Nephron (organoid): ENCODE measurements at regions not wholly inside any gene's neighbourhood (a gene's known extent, or its start where the extent isn't known, plus 50 kb on each side); places are given as distances from the start of the nearest gene placed in this dataset.
"Not testable (repeated sequence)": the region's sequence is repeated elsewhere in the genome, so short reads cannot be mapped to it uniquely, and the experiment has no call there.

ENCODE experiments used
- H3K27ac Mint-ChIP-seq, 3 experiments: 2 replicates each; pipeline ENCODE4 v1.8.0; 2020; ENCODE audit warnings: mixed read lengths in 3 of 3, mild to moderate bottlenecking in 2 of 3, moderate library complexity in 1 of 3
- H3K27me3 Mint-ChIP-seq: 2 replicates; pipeline ENCODE4 v1.8.0; 2021; ENCODE audit warnings: low read depth, mild to moderate bottlenecking, moderate library complexity, mixed read lengths
- H3K36me3 Mint-ChIP-seq: 2 replicates; pipeline ENCODE4 v1.8.0; 2020; ENCODE audit warnings: low read depth, mixed read lengths
- H3K4me1 Mint-ChIP-seq: 2 replicates; pipeline ENCODE4 v1.8.0; 2020; ENCODE audit warnings: mixed read lengths
- H3K4me3 Mint-ChIP-seq, 3 experiments: 2 replicates each; pipeline ENCODE4 v1.8.0; 2020; ENCODE audit warnings: mild to moderate bottlenecking in 3 of 3, mixed read lengths in 3 of 3, moderate library complexity in 2 of 3
- H3K9me3 Mint-ChIP-seq: 2 replicates; pipeline ENCODE4 v1.8.0; 2020; ENCODE audit warnings: mixed read lengths
- TF ChIP-seq, protein P1 (sequence below), 3 experiments: fragments of 200-600 bp; sonication (generic); IDR thresholded peaks; one replicate each; pipeline ENCODE4 v1.5.0; 2021; ENCODE audit warnings: antibody characterized with exemption in 3 of 3; ENCODE audit not compliant: unreplicated experiment in 3 of 3

DNA sequence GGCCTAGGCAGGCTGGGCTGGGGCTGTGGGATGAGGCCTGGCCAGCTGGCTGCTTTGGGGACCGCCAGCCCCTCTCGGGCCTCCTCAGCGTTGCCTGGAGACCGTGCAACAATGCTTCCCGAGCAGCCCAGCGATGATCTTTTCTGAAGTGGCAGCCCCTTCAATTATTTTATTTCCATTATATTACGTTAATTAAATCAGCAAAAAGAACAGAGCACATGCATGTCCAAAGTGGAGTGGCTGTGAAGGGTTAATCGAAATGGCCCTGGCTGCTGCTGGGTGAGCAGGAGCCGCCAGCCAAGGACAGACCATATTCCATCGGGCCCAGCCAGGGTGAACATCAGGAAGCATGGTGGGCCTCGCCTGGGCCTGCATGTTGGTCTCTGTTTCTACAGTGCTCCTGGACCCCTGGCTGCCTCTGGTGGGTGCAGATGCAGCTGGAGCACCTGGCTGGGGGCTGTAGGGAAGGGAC lies 245.5 kb downstream of the MYCN start:
- Mint-ChIP-seq H3K4me3 (no peak overlapping the region), H3K9me3 (no peaks in the 10 kb centered on the region), H3K4me1 (peaks cover 24% of the 10 kb centered on the region), H3K27ac (no peak overlapping the region), H3K36me3 (no peaks in the 10 kb centered on the region), H3K27me3 (peaks cover 8% of the 10 kb centered on the region)
- TF ChIP-seq, protein P1, sequence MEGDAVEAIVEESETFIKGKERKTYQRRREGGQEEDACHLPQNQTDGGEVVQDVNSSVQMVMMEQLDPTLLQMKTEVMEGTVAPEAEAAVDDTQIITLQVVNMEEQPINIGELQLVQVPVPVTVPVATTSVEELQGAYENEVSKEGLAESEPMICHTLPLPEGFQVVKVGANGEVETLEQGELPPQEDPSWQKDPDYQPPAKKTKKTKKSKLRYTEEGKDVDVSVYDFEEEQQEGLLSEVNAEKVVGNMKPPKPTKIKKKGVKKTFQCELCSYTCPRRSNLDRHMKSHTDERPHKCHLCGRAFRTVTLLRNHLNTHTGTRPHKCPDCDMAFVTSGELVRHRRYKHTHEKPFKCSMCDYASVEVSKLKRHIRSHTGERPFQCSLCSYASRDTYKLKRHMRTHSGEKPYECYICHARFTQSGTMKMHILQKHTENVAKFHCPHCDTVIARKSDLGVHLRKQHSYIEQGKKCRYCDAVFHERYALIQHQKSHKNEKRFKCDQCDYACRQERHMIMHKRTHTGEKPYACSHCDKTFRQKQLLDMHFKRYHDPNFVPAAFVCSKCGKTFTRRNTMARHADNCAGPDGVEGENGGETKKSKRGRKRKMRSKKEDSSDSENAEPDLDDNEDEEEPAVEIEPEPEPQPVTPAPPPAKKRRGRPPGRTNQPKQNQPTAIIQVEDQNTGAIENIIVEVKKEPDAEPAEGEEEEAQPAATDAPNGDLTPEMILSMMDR (IDR thresholded peaks at IDR 0.05; ENCODE audit: unreplicated experiment in 3 of 3): no peak

DNA sequence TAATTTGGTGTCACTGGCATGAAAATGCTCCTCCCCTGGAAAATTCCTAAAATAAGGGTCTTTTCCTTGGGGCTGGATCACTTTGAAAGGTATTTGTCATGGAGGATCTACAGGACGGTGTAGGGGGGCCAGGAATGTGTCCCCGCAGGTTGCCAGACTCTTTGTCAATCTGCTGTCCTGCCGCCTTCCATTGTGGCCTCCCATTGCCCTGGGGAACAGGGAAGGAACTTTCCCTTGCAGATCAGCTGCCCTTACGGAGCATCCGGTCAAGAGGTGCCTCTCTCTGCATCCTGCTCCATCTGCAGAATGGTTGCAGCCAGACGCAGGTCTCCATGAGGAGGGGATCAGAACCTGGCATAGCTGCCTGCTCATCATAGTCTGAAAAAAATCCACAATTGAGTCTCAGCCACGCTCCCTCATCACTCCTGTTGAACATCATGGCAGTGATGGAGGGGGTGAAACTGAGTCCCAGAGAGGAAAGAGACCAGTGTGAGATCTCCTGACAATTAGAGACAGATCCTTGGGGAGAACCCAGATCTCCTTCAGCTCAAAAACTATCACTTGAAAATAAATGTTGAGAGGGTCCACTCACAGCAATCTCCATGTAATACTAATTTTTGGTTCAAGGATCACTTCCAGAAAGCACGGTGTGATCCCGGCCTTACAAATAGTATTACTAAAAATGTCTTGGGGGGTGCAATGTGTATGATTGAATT lies 244.8 kb downstream of the MYCN start:
- H3K27me3 Mint-ChIP-seq: peaks cover 4% of the 10 kb centered on the region
- no peak overlapping the region for H3K4me3 Mint-ChIP-seq
- TF ChIP-seq, protein P1 (IDR thresholded peaks at IDR 0.05; ENCODE audit: unreplicated experiment in 3 of 3): no peak
- H3K4me1 Mint-ChIP-seq: peaks cover 26% of the 10 kb centered on the region
- H3K27ac Mint-ChIP-seq: no peak overlapping the region
- no peaks in the 10 kb centered on the region for H3K9me3 Mint-ChIP-seq
- H3K36me3 Mint-ChIP-seq: no peaks in the 10 kb centered on the region

DNA sequence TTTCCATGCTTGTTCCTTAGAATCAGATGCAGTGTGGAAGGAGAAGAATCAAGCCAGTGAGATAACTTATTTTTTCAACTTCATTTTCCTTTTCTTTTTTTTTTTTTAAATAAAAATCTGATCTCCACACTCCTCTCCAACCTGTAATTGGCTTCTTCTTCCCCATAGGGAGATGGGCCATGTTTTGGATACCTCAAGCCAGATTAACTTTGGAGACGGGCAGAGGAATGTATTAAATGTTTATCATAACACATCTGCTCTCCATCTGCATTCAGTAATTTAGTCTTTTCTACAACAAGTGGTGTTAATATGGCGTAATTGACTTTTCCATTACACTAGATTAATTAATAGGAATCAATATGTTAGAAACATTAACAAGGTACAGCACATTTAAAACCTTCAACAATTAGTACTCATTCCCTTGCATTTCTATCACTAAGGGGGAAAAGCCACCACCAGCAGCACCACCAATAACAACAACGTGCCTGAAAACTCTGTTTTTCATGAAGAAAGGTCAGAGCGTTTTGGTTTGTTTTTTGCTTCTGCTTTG lies 244.1 kb downstream of the MYCN start:
- peaks cover 32% of the 10 kb centered on the region for H3K4me1 Mint-ChIP-seq
- peaks cover 4% of the 10 kb centered on the region for H3K27me3 Mint-ChIP-seq

DNA sequence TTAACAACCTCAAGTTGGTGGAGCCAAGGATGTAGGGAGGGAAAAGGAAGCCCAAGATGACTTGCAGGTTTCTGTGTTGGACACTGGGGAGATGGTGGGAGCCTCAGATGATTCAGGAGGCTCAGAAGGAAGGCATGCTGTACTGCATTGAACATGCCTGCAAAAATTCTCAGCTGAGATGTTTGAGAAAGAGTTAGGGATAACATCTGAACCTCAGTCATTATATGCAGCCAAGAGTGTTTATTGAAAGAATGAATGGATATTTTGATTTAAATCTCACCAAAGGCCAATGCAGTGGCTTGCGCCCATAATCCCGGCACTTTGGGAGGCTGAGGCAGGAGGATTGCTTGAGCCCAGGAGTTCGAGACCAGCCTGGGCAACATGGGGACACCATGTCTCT lies 243.0 kb downstream of the MYCN start:
- TF ChIP-seq, protein P1 (IDR thresholded peaks at IDR 0.05; ENCODE audit: unreplicated experiment in 3 of 3): no peak
- H3K4me1 Mint-ChIP-seq: peaks cover 21% of the 10 kb centered on the region
- H3K27ac Mint-ChIP-seq: no peak overlapping the region
- H3K27me3 Mint-ChIP-seq: peaks cover 4% of the 10 kb centered on the region
- no peaks in the 10 kb centered on the region for H3K36me3 Mint-ChIP-seq
- no peaks in the 10 kb centered on the region for H3K9me3 Mint-ChIP-seq
- no peak overlapping the region for H3K4me3 Mint-ChIP-seq

More for the DNA sequence above, 244.1 kb downstream of the MYCN start:
- Mint-ChIP-seq H3K27ac (no peak overlapping the region), H3K36me3 (no peaks in the 10 kb centered on the region), H3K9me3 (no peaks in the 10 kb centered on the region), H3K4me3 (no peak overlapping the region)
- TF ChIP-seq, protein P1 (IDR thresholded peaks at IDR 0.05; ENCODE audit: unreplicated experiment in 3 of 3): no peak

DNA sequence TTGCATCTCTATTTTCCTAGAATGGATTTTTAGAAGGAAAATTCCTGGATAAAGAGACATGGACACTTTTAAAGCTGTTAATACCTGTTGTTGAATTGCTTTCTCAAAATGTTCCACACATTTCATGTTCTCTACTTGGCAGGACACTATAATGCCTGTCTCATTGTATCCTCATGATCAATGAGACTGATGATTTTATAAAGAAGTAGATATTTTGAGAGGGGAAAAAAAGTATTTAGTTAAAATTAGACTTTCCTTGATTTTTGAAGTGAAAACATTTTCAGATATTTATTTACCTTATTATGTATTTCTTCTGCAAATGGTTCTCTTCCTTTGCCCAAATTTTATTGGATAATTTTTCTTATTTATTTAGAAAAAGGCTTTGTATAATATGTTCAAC lies 242.5 kb downstream of the MYCN start:
- Mint-ChIP-seq H3K27me3 (peaks cover 4% of the 10 kb centered on the region), H3K4me1 (peaks cover 17% of the 10 kb centered on the region), H3K36me3 (no peaks in the 10 kb centered on the region), H3K27ac (no peak overlapping the region), H3K9me3 (no peaks in the 10 kb centered on the region), H3K4me3 (no peak overlapping the region)
- TF ChIP-seq, protein P1 (IDR thresholded peaks at IDR 0.05; ENCODE audit: unreplicated experiment in 3 of 3): no peak

DNA sequence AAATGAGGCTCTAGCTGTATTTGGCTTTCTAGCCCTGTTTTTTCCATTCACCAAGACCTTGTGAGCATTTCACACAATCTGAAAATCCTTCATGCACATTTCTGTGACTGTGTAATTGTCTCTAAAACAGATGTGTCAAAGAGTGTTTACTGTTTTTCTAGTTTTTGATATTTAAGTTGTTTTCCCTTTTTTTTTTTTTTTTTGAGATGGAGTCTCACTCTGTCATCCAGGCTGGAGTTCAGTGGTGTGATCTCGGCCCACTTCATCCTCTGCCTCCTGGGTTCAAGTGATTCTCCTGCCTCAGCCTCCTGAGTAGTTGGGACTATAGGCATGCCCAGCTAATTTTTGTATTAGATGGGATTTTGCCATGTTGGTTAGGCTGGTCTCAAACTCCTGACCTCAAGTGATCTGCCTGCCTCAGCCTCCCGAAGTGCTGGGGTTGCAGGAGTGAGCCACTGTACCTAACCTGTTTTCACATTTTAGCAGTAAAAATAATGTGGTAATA lies 242.0 kb downstream of the MYCN start:
- H3K4me3 Mint-ChIP-seq, H3K9me3 Mint-ChIP-seq, H3K27me3 Mint-ChIP-seq, H3K27ac Mint-ChIP-seq, H3K36me3 Mint-ChIP-seq: not testable (repeated sequence)
- peaks cover 13% of the 10 kb centered on the region for H3K4me1 Mint-ChIP-seq
